ENCODE measurements at regions not wholly inside any gene's neighbourhood (a gene's known extent, or its start where the extent isn't known, plus 50 kb on each side); places are given as distances from the start of the nearest gene placed in this dataset.

DNA sequence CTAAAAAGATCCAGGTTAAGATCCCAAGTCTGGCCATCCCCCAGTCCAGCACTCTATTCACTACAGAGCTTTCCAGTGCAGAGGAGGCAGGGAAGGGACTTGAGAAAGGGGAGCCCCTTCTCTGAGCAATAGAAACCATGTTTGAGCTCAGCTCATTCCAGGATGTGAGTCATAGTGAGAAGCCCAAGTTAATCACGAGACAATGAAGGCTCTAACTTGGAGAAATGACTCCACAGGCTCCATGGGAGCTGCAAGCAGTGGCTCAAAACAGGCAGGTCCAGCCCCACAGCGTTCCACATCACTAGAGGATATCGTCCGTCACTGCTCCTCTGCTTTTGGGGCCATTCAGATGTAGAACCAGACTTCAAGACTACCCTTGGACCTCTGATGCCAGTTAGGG, 59.1 kb downstream of the CAMK2N1 start:
- Histone ChIP-seq H3K9ac (ENCODE audit: extremely low read depth, insufficient read length, low read length) (no peak overlapping the region), H3K27ac (ENCODE audit: insufficient read length, low read depth, low read length) (no peak overlapping the region), H2BK20ac (ENCODE audit: low read depth, low read length, poor library complexity, severe bottlenecking) (no peak overlapping the region), H3T11ph (ENCODE audit: low read length) (no peak overlapping the region), H3K4me2 (ENCODE audit: insufficient read depth, insufficient read length, low read length) (no peak overlapping the region), H4K8ac (replicated peaks; ENCODE audit: insufficient read length, low read depth, low read length) (no peak overlapping the region), H3K4ac (ENCODE audit: low read depth, low read length) (no peak overlapping the region), H4K20me1 (ENCODE audit: control insufficient read depth, insufficient read depth, insufficient read length) (peaks cover 3% of the 10 kb centered on the region), H3K18ac (ENCODE audit: insufficient read length, low read depth, low read length) (no peak overlapping the region), H3K14ac (ENCODE audit: insufficient read depth, low read length) (no peak overlapping the region), H2BK12ac (ENCODE audit: insufficient read length, low read depth, low read length) (no peak overlapping the region), H2AK5ac (ENCODE audit: insufficient read length, low read length) (no peak overlapping the region), H3K23ac (ENCODE audit: insufficient read length, low read depth, low read length) (no peak overlapping the region), H4K5ac (ENCODE audit: insufficient read length, low read depth, low read length) (no peak overlapping the region), H3K56ac (ENCODE audit: insufficient read length, low read depth, low read length) (no peak overlapping the region), H2BK120ac (ENCODE audit: low read depth, low read length, poor library complexity, severe bottlenecking) (no peak overlapping the region), H3K23me2 (ENCODE audit: insufficient read length, low read depth, low read length, poor library complexity, severe bottlenecking) (no peaks in the 10 kb centered on the region), H2BK15ac (ENCODE audit: low read depth, low read length) (no peak overlapping the region), H3K9me3 (ENCODE audit: control insufficient read depth, low read depth, low read length) (no peaks in the 10 kb centered on the region), H3K4me1 (ENCODE audit: insufficient read depth, low read length) (no peaks in the 10 kb centered on the region), H2AFZ (ENCODE audit: low read length) (no peak overlapping the region), H3K79me1 (ENCODE audit: insufficient read depth, low read depth, low read length, poor library complexity, severe bottlenecking) (no peaks in the 10 kb centered on the region), H3K79me2 (ENCODE audit: insufficient read depth, low read length) (no peaks in the 10 kb centered on the region), H3K27me3 (ENCODE audit: insufficient read depth, low read length) (no peaks in the 10 kb centered on the region; the same call in 1 of the 2 replicates), H2BK5ac (ENCODE audit: insufficient read length, low read length) (no peak overlapping the region), H4K91ac (ENCODE audit: insufficient read length, low read depth, low read length) (no peak overlapping the region)
- Mint-ChIP-seq H3K4me1 (peaks cover 2 to 12% of the 10 kb centered on the region in 2 experiments; a peak in 3 of 4 replicates), H3K27ac (no peak overlapping the region), H3K36me3 (ENCODE audit: insufficient read depth in 1 of 3, low read depth in 3 of 3) (peaks cover 0 to 5% (median 0%) of the 10 kb centered on the region in 3 experiments; a peak in 2 of 7 replicates), H3K27me3 (ENCODE audit: low read depth) (peaks cover 68% of the 10 kb centered on the region), H3K4me3 (no peak overlapping the region), H3K9me3 (peaks cover 16 to 19% of the 10 kb centered on the region in 2 experiments)
- no CpG with 5 or more reads among the region's 4 CpGs for WGBS (ENCODE audit: extremely low coverage, insufficient read length, low lambda C conversion rate)
- peak; percentile 24 for DNase-seq
- TF ChIP-seq, protein P1, sequence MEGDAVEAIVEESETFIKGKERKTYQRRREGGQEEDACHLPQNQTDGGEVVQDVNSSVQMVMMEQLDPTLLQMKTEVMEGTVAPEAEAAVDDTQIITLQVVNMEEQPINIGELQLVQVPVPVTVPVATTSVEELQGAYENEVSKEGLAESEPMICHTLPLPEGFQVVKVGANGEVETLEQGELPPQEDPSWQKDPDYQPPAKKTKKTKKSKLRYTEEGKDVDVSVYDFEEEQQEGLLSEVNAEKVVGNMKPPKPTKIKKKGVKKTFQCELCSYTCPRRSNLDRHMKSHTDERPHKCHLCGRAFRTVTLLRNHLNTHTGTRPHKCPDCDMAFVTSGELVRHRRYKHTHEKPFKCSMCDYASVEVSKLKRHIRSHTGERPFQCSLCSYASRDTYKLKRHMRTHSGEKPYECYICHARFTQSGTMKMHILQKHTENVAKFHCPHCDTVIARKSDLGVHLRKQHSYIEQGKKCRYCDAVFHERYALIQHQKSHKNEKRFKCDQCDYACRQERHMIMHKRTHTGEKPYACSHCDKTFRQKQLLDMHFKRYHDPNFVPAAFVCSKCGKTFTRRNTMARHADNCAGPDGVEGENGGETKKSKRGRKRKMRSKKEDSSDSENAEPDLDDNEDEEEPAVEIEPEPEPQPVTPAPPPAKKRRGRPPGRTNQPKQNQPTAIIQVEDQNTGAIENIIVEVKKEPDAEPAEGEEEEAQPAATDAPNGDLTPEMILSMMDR (conservative IDR thresholded peaks at IDR 0.05) = no peak

Measured in H9 (cell line).